Activated B cell treated with CpG ODN at 0.5 μM for 24 hours (primary cell): ENCODE measurements at regions not wholly inside any gene's neighbourhood (a gene's known extent, or its start where the extent isn't known, plus 50 kb on each side); places are given as distances from the start of the nearest gene placed in this dataset.

Source experiments
- ATAC-seq: fragments of 200-7000 bp; cut with Tn5 transposase; one replicate; pipeline ENCODE4 v1.10.0; 2021; ENCODE audit warnings: low read depth, mild to moderate bottlenecking, moderate library complexity
- CTCF ChIA-PET: fragments of 350-600 bp; sonication (Branson Sonifier 250); formaldehyde crosslinking; loops from one replicate; lab custom pipeline; 2021; ENCODE audit warnings: antibody characterized with exemption; lab: Charles Lee
- POLR2A ChIA-PET: fragments of 350-600 bp; sonication (Branson Sonifier 250); formaldehyde crosslinking; loops from one replicate; lab custom pipeline; 2021; ENCODE audit warnings: antibody characterized with exemption; lab: Charles Lee
- DNase-seq: peaks from one replicate; pipeline ENCODE4 v3.0.0; 2022
- H3K27ac Mint-ChIP-seq: one replicate; pipeline ENCODE4 v1.8.0; 2020; ENCODE audit warnings: mixed read lengths
- H3K27me3 Mint-ChIP-seq: one replicate; pipeline ENCODE4 v1.8.0; 2021; ENCODE audit warnings: mixed read lengths
- H3K36me3 Mint-ChIP-seq: one replicate; pipeline ENCODE4 v1.8.0; 2021; ENCODE audit warnings: low read depth, mixed read lengths
- H3K4me1 Mint-ChIP-seq: one replicate; pipeline ENCODE4 v1.8.0; 2021; ENCODE audit warnings: mixed read lengths
- H3K4me3 Mint-ChIP-seq: one replicate; pipeline ENCODE4 v1.8.0; 2020; ENCODE audit warnings: mild to moderate bottlenecking, mixed read lengths
- H3K9me3 Mint-ChIP-seq: one replicate; pipeline ENCODE4 v1.8.0; 2020; ENCODE audit warnings: mixed read lengths
- intact Hi-C: fragments of 100-400 bp; cut with micrococcal nuclease; formaldehyde crosslinking; loops from one replicate; pipeline ENCODE4 v1.15.1; 2024
- TF ChIP-seq, protein P1 (sequence below): fragments of 200-600 bp; IDR thresholded peaks from one replicate; pipeline ENCODE4 v1.8.0; 2022; ENCODE audit warnings: antibody characterized with exemption, mild to moderate bottlenecking

DNA sequence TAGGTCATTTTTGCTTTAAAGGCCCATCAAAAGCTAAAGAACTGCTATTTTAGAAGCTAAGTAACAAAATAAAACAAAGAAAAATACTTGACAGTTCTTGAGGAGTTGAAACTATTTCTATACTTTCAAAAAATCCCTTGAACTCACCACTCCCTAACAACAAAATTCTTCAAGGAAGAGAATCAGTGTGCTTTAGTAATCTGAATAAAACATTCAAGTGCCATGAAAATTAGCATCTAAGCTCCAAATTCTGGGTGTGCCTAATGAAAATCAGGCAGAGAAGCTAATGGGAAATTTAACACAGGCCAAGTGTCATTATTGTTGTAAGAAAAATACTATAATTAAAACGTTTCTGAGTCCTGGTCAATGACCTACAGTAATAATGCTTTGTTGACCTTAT is 456.3 kb downstream of the ZEB2 start:
- Mint-ChIP-seq H3K27ac (no peak overlapping the region), H3K27me3 (no peaks in the 10 kb centered on the region), H3K4me1 (no peaks in the 10 kb centered on the region), H3K4me3 (no peak overlapping the region), H3K9me3 (no peaks in the 10 kb centered on the region), H3K36me3 (no peaks in the 10 kb centered on the region)
- ATAC-seq (no peak), DNase-seq (no peak)
- TF ChIP-seq, protein P1, sequence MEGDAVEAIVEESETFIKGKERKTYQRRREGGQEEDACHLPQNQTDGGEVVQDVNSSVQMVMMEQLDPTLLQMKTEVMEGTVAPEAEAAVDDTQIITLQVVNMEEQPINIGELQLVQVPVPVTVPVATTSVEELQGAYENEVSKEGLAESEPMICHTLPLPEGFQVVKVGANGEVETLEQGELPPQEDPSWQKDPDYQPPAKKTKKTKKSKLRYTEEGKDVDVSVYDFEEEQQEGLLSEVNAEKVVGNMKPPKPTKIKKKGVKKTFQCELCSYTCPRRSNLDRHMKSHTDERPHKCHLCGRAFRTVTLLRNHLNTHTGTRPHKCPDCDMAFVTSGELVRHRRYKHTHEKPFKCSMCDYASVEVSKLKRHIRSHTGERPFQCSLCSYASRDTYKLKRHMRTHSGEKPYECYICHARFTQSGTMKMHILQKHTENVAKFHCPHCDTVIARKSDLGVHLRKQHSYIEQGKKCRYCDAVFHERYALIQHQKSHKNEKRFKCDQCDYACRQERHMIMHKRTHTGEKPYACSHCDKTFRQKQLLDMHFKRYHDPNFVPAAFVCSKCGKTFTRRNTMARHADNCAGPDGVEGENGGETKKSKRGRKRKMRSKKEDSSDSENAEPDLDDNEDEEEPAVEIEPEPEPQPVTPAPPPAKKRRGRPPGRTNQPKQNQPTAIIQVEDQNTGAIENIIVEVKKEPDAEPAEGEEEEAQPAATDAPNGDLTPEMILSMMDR, result no peak
- intact Hi-C loops, result no loop called here
- POLR2A ChIA-PET, result no interaction called here
- CTCF ChIA-PET, result no interaction called here

DNA sequence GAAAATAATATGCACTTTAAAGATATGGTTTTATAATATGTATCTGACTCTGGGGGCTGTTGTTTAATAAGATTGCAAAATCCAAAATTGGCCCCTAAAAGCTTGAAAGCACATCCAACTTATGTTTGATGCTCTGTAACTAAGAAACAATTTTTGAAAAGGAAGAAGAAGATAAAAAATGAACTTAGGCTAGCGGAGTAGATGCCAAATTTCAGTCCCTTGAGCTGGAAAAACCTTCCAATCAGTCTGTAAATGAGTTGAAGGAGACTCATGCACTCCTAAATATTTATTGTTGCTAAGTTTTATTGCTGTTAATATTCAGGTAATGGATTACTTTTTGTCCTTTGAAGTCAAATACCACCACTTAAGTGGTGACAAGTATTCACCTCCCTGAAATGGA is 465.0 kb downstream of the ZEB2 start:
- ChIA-PET POLR2A (no interaction called here), CTCF (no interaction called here)
- H3K4me3 Mint-ChIP-seq, result no peak overlapping the region
- no peak for ATAC-seq
- H3K4me1 Mint-ChIP-seq, result no peaks in the 10 kb centered on the region
- H3K36me3 Mint-ChIP-seq, result no peaks in the 10 kb centered on the region
- intact Hi-C loops, result no loop called here
- H3K27ac Mint-ChIP-seq, result no peak overlapping the region
- no peak for DNase-seq
- no peaks in the 10 kb centered on the region for H3K27me3 Mint-ChIP-seq
- no peaks in the 10 kb centered on the region for H3K9me3 Mint-ChIP-seq
- TF ChIP-seq, protein P1, result no peak

DNA sequence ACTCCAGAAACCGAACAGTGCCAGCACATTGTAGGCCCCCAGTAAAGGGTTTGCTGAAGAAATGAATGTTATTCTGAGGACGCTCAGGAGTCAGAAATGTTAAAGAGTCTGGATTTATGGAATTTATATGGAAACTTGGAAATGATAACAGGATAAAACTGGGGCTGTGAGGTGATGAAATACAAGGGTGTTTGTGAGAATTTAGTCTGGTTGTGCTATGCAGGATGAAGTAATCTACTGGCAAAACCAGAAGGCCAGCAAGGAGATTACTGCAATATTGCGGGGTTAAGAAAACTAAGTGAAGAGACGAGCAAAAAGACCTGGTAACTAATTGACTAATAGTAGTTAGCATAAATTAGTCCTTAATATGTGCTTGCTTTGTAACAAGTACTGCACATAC is 467.8 kb downstream of the ZEB2 start:
- CTCF ChIA-PET, result no interaction called here
- no peaks in the 10 kb centered on the region for H3K36me3 Mint-ChIP-seq
- H3K9me3 Mint-ChIP-seq, result no peaks in the 10 kb centered on the region

DNA sequence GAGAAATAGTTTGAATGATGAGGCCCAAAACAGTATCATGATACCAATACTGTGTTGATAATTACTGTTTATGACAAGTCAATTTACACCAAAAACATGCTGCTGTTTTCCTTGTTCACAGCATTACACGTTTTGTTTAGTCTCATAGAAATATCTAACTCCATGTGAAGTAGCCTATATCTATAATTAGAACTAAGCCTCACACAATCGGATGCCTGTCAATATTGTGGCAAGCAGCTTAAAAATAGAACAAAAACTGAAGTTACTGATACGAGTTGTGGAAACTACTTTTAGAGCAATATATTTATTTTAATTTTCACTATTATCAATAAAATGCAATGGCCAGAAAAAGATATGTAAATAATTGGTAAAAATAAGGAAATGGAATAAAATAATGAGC is 470.8 kb downstream of the ZEB2 start:
- intact Hi-C loops, result no loop called here
- H3K9me3 Mint-ChIP-seq, result no peaks in the 10 kb centered on the region
- H3K4me1 Mint-ChIP-seq, result no peaks in the 10 kb centered on the region
- ChIA-PET CTCF (no interaction called here), POLR2A (no interaction called here)
- DNase-seq (no peak), ATAC-seq (no peak)
- no peak overlapping the region for H3K27ac Mint-ChIP-seq
- H3K27me3 Mint-ChIP-seq, result no peaks in the 10 kb centered on the region
- no peak overlapping the region for H3K4me3 Mint-ChIP-seq
- H3K36me3 Mint-ChIP-seq, result no peaks in the 10 kb centered on the region
- TF ChIP-seq, protein P1, result no peak

More for the DNA sequence above, 467.8 kb downstream of the ZEB2 start:
- H3K27ac Mint-ChIP-seq, result no peak overlapping the region
- H3K27me3 Mint-ChIP-seq, result no peaks in the 10 kb centered on the region
- DNase-seq (no peak), ATAC-seq (no peak)
- intact Hi-C loops, result no loop called here
- TF ChIP-seq, protein P1, result no peak
- no peak overlapping the region for H3K4me3 Mint-ChIP-seq
- POLR2A ChIA-PET, result no interaction called here
- H3K4me1 Mint-ChIP-seq, result no peaks in the 10 kb centered on the region

DNA sequence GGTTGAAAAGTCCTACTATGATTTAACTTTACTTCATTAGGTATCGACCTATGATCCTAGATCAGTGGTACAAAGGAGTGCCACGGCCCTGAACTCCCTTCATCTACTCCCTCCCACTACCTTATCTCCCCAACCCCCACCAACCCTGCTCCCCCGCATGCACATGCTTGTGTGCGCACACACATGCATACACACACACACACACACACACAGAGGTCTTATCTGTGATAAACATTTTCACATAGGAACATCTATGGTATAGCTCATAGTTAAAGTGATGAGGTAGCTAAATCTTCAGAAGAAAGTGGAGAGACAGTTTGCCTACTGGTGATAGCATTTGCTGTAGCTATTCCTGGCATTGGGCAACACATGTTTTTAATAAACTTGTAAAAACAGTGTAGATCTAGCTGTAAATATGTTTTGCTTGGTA is 471.3 kb downstream of the ZEB2 start:
- ATAC-seq (no peak), DNase-seq (no peak)
- no peaks in the 10 kb centered on the region for H3K36me3 Mint-ChIP-seq
- POLR2A ChIA-PET, result no interaction called here
- TF ChIP-seq, protein P1, result no peak
- intact Hi-C loops, result no loop called here
- no peak overlapping the region for H3K4me3 Mint-ChIP-seq
- CTCF ChIA-PET, result no interaction called here
- no peak overlapping the region for H3K27ac Mint-ChIP-seq
- no peaks in the 10 kb centered on the region for H3K9me3 Mint-ChIP-seq
- no peaks in the 10 kb centered on the region for H3K27me3 Mint-ChIP-seq
- no peaks in the 10 kb centered on the region for H3K4me1 Mint-ChIP-seq
